ENCODE measurements at regions not wholly inside any gene's neighbourhood (a gene's known extent, or its start where the extent isn't known, plus 50 kb on each side); places are given as distances from the start of the nearest gene placed in this dataset.
A peak's percentile ranks its signal among the peaks of the same experiment; 100 is the strongest.

DNA sequence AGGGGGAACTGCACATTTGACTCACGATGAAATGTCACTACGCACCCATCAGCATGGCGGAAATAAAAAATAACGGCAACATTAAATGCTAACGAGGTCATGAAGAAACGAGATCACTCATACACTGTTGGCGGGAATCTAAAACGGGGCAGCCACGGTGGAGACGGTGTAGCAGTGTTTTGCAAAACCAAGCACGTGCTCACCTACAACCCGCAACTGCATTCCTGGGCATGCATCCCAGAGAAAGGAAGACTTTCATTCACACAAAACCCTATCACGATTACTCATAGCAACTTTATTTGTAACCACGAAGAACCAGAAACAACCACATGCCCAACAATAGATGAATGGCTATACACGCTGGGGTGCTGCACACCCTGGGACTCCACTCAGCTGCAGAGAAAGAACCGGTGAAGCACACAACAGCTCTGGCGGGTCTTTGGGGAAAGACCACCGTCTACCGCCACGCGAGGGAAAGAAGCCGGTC, 77.0 kb downstream of the YTHDF1 start:
- no peak for FAIRE-seq
- H3K27me3 ChIP-seq (ENCODE audit: control insufficient read depth in 2 of 2, insufficient read depth in 2 of 2, low read length in 2 of 2): peaks cover 39 to 46% of the 10 kb centered on the region in 2 experiments
- under 1% methylated on average over 21 of the region's 22 CpGs for WGBS (ENCODE audit: insufficient coverage, low coverage, missing lambda C conversion rate)
- TF ChIP-seq EGR1 (conservative IDR thresholded peaks at IDR 0.05) (no peak), RNF2 (IDR thresholded peaks at IDR 0.05) (peak; percentile 40; the same call in 1 of the 2 replicates), ZNF407 (IDR thresholded peaks at IDR 0.05; ENCODE audit: low read depth) (no peak), CBX8 (IDR thresholded peaks at IDR 0.05; ENCODE audit: borderline replicate concordance, extremely low read depth, low read depth, low read length, poor library complexity, severe bottlenecking) (peak; percentile 73)

More for the DNA sequence above, 77.0 kb downstream of the YTHDF1 start:
- H3K4me3 ChIP-seq: no peak overlapping the region
- peaks cover 2% of the 10 kb centered on the region for H3K9me1 ChIP-seq (ENCODE audit: control insufficient read depth, insufficient read depth, low read length)
- H3K4me1 ChIP-seq (replicated peaks in 1 of 2; ENCODE audit: control insufficient read depth in 2 of 2, insufficient read depth in 2 of 2, low read length in 2 of 2): peaks cover 0 to 9% of the 10 kb centered on the region in 2 experiments; a peak in 1 of 5 replicates
- H3K9me3 ChIP-seq (replicated peaks; ENCODE audit: control insufficient read depth, insufficient read depth, low read depth, low read length): no peaks in the 10 kb centered on the region
- ChIA-PET POLR2A (interaction anchor here (0.7 to 1.6 kb wide), 2 partner anchors 13 to 178 kb away, joined by 4 read pairs; no protein-coding TSS in a partner anchor), CTCF (ENCODE audit: low intra/inter-chr PET ratio) (no interaction called here)
- no peaks in the 10 kb centered on the region for H4K20me1 ChIP-seq (replicated peaks; ENCODE audit: control insufficient read depth, insufficient read depth, low read length)
- ATAC-seq: no peak
- in situ Hi-C loops (cut with MboI) (no loop called here), intact Hi-C loops (cut with micrococcal nuclease) (no loop called here)
- H3K27ac ChIP-seq (ENCODE audit: extremely low read depth, low read depth, low read length): no peak overlapping the region
- H3K4me2 ChIP-seq (ENCODE audit: insufficient read depth, low read length): no peak overlapping the region
- no peaks in the 10 kb centered on the region for H3K79me2 ChIP-seq (ENCODE audit: control insufficient read depth, insufficient read depth, low read length)
- no peaks in the 10 kb centered on the region for H3K36me3 ChIP-seq (ENCODE audit: control insufficient read depth, insufficient read depth, low read length)
- BruUV-seq (replicated peaks): no TSS peak
- no peak overlapping the region for H2AFZ ChIP-seq (ENCODE audit: low read depth, low read length)
- no peak overlapping the region for H3K9ac ChIP-seq (ENCODE audit: insufficient read depth in 1 of 2, low read depth in 2 of 2, low read length in 2 of 2)
- no peak for DNase-seq (ENCODE audit: extremely low read depth in 1 of 4, low spot score in 3 of 4)

Data from K562 (cell line).